ENCODE measurements at regions not wholly inside any gene's neighbourhood (a gene's known extent, or its start where the extent isn't known, plus 50 kb on each side); places are given as distances from the start of the nearest gene placed in this dataset.

DNA sequence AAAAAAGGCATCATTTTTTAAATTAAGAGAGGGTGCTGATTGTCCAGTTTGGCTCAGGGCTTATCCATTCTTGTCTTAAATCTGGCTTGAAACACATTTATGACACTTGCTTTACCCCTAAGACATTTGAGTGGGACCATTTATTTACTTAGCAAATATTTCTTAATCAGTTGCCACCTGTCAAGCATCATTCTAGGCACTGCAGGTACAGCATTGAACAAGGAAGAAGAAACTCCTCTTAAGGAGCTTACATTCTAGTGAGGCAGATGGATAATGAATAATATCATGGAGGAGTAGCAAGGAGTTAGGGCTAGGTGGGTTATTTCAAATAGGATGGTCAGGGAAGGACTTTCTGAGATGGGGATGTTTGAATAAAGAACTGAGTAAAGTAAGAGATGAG, 189.8 kb downstream of the UTRN start:
- H3K36me3 ChIP-seq (ENCODE audit: control insufficient read depth in 2 of 2, insufficient read depth in 2 of 2, low read length in 1 of 2), result peaks cover 4% of the 10 kb centered on the region in 2 donors
- no peaks in the 10 kb centered on the region for H3K4me1 ChIP-seq (ENCODE audit: control insufficient read depth in 2 of 2, insufficient read depth in 2 of 2, low read length in 1 of 2)
- H3K4me3 ChIP-seq (ENCODE audit: low read depth in 1 of 2, low read length in 2 of 2), result no peak overlapping the region
- no peaks in the 10 kb centered on the region for H3K27me3 ChIP-seq (ENCODE audit: control insufficient read depth in 1 of 2, insufficient read depth in 2 of 2, low read length in 2 of 2)
- no peaks in the 10 kb centered on the region for H3K9me3 ChIP-seq (ENCODE audit: control insufficient read depth in 2 of 2, insufficient read depth in 1 of 2, low read depth in 1 of 2, low read length in 1 of 2)
- H3K27ac ChIP-seq (ENCODE audit: low read depth in 2 of 2, low read length in 1 of 2), result no peak overlapping the region

DNA sequence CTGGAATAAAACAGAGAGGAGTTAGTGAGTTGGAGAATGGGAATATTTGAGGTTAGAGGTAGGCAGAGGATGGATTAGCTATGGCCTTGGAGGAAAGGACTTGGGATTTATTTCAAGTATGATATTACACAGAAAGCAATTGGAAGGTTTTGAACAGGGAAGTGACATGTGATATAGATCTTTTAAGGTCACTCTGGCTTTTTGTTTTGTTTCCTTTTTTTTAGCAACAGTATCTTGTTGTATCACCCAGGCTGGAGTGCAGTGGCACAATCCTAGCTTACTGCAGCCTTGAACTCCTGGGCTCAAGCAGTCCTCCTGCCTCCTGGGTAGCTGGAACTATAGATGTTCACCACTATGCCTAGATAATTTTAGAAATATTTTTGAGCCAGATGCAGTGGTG, 190.3 kb downstream of the UTRN start:
- Histone ChIP-seq H3K4me1 (ENCODE audit: control insufficient read depth in 2 of 2, insufficient read depth in 2 of 2, low read length in 1 of 2) (no peaks in the 10 kb centered on the region), H3K36me3 (ENCODE audit: control insufficient read depth in 2 of 2, insufficient read depth in 2 of 2, low read length in 1 of 2) (peaks cover 0 to 4% of the 10 kb centered on the region in 2 donors), H3K9me3 (ENCODE audit: control insufficient read depth in 2 of 2, insufficient read depth in 1 of 2, low read depth in 1 of 2, low read length in 1 of 2) (no peaks in the 10 kb centered on the region), H3K4me3 (ENCODE audit: low read depth in 1 of 2, low read length in 2 of 2) (no peak overlapping the region), H3K27ac (ENCODE audit: low read depth in 2 of 2, low read length in 1 of 2) (no peak overlapping the region), H3K27me3 (ENCODE audit: control insufficient read depth in 1 of 2, insufficient read depth in 2 of 2, low read length in 2 of 2) (no peaks in the 10 kb centered on the region)

- Histone ChIP-seq H3K9me3 (ENCODE audit: control insufficient read depth in 2 of 2, insufficient read depth in 1 of 2, low read depth in 1 of 2, low read length in 1 of 2) (no peaks in the 10 kb centered on the region), H3K4me3 (ENCODE audit: low read depth in 1 of 2, low read length in 2 of 2) (no peak overlapping the region), H3K27me3 (ENCODE audit: control insufficient read depth in 1 of 2, insufficient read depth in 2 of 2, low read length in 2 of 2) (no peaks in the 10 kb centered on the region), H3K36me3 (ENCODE audit: control insufficient read depth in 2 of 2, insufficient read depth in 2 of 2, low read length in 1 of 2) (peaks cover 0 to 4% of the 10 kb centered on the region in 2 donors), H3K27ac (ENCODE audit: low read depth in 2 of 2, low read length in 1 of 2) (no peak overlapping the region), H3K4me1 (ENCODE audit: control insufficient read depth in 2 of 2, insufficient read depth in 2 of 2, low read length in 1 of 2) (no peaks in the 10 kb centered on the region)
- WGBS, 2 donors, result 89 to 94% methylated on average over 3 of the region's 3 CpGs
Measured at GRCh38 chr6:144476286-144476685, 191.2 kb downstream of the UTRN start.

- 86 to 91% methylated on average over 1 of the region's 1 CpG for WGBS, 2 donors
- H3K27me3 ChIP-seq (ENCODE audit: control insufficient read depth in 1 of 2, insufficient read depth in 2 of 2, low read length in 2 of 2), result no peaks in the 10 kb centered on the region
- no peak overlapping the region for H3K27ac ChIP-seq (ENCODE audit: low read depth in 2 of 2, low read length in 1 of 2)
- no peaks in the 10 kb centered on the region for H3K9me3 ChIP-seq (ENCODE audit: control insufficient read depth in 2 of 2, insufficient read depth in 1 of 2, low read depth in 1 of 2, low read length in 1 of 2)
- no peak overlapping the region for H3K4me3 ChIP-seq (ENCODE audit: low read depth in 1 of 2, low read length in 2 of 2)
- peaks cover 0 to 4% of the 10 kb centered on the region in 2 donors for H3K36me3 ChIP-seq (ENCODE audit: control insufficient read depth in 2 of 2, insufficient read depth in 2 of 2, low read length in 1 of 2)
- H3K4me1 ChIP-seq (ENCODE audit: control insufficient read depth in 2 of 2, insufficient read depth in 2 of 2, low read length in 1 of 2), result no peaks in the 10 kb centered on the region
Measured at GRCh38 chr6:144477396-144477795, 192.3 kb downstream of the UTRN start.

GRCh38 chr6:144477856-144478255, 192.7 kb downstream of the UTRN start:
- Histone ChIP-seq H3K27me3 (ENCODE audit: control insufficient read depth in 1 of 2, insufficient read depth in 2 of 2, low read length in 2 of 2) (no peaks in the 10 kb centered on the region), H3K4me1 (ENCODE audit: control insufficient read depth in 2 of 2, insufficient read depth in 2 of 2, low read length in 1 of 2) (no peaks in the 10 kb centered on the region), H3K27ac (ENCODE audit: low read depth in 2 of 2, low read length in 1 of 2) (no peak overlapping the region), H3K4me3 (ENCODE audit: low read depth in 1 of 2, low read length in 2 of 2) (no peak overlapping the region), H3K9me3 (ENCODE audit: control insufficient read depth in 2 of 2, insufficient read depth in 1 of 2, low read depth in 1 of 2, low read length in 1 of 2) (no peaks in the 10 kb centered on the region), H3K36me3 (ENCODE audit: control insufficient read depth in 2 of 2, insufficient read depth in 2 of 2, low read length in 1 of 2) (peaks cover 0 to 4% of the 10 kb centered on the region in 2 donors)

- no peaks in the 10 kb centered on the region for H3K27me3 ChIP-seq (ENCODE audit: control insufficient read depth in 1 of 2, insufficient read depth in 2 of 2, low read length in 2 of 2)
- peaks cover 0 to 4% of the 10 kb centered on the region in 2 donors for H3K36me3 ChIP-seq (ENCODE audit: control insufficient read depth in 2 of 2, insufficient read depth in 2 of 2, low read length in 1 of 2)
- H3K9me3 ChIP-seq (ENCODE audit: control insufficient read depth in 2 of 2, insufficient read depth in 1 of 2, low read depth in 1 of 2, low read length in 1 of 2), result no peaks in the 10 kb centered on the region
- no peaks in the 10 kb centered on the region for H3K4me1 ChIP-seq (ENCODE audit: control insufficient read depth in 2 of 2, insufficient read depth in 2 of 2, low read length in 1 of 2)
- no peak overlapping the region for H3K4me3 ChIP-seq (ENCODE audit: low read depth in 1 of 2, low read length in 2 of 2)
- H3K27ac ChIP-seq (ENCODE audit: low read depth in 2 of 2, low read length in 1 of 2), result no peak overlapping the region
- WGBS, 2 donors, result 68 to 71% methylated on average over 5 of the region's 5 CpGs
Measured at GRCh38 chr6:144478483-144478882, 193.3 kb downstream of the UTRN start.

GRCh38 chr6:144479991-144480390, 194.9 kb downstream of the UTRN start:
- WGBS, 2 donors, result 78 to 86% methylated on average over 1 of the region's 1 CpG
- Histone ChIP-seq H3K27me3 (ENCODE audit: control insufficient read depth in 1 of 2, insufficient read depth in 2 of 2, low read length in 2 of 2) (no peaks in the 10 kb centered on the region), H3K4me3 (ENCODE audit: low read depth in 1 of 2, low read length in 2 of 2) (no peak overlapping the region), H3K27ac (ENCODE audit: low read depth in 2 of 2, low read length in 1 of 2) (no peak overlapping the region), H3K9me3 (ENCODE audit: control insufficient read depth in 2 of 2, insufficient read depth in 1 of 2, low read depth in 1 of 2, low read length in 1 of 2) (no peaks in the 10 kb centered on the region), H3K4me1 (ENCODE audit: control insufficient read depth in 2 of 2, insufficient read depth in 2 of 2, low read length in 1 of 2) (no peaks in the 10 kb centered on the region), H3K36me3 (ENCODE audit: control insufficient read depth in 2 of 2, insufficient read depth in 2 of 2, low read length in 1 of 2) (peaks cover 0 to 4% of the 10 kb centered on the region in 2 donors)

- Histone ChIP-seq H3K36me3 (ENCODE audit: control insufficient read depth in 2 of 2, insufficient read depth in 2 of 2, low read length in 1 of 2) (peaks cover 2 to 4% of the 10 kb centered on the region in 2 donors), H3K4me1 (ENCODE audit: control insufficient read depth in 2 of 2, insufficient read depth in 2 of 2, low read length in 1 of 2) (no peaks in the 10 kb centered on the region), H3K4me3 (ENCODE audit: low read depth in 1 of 2, low read length in 2 of 2) (no peak overlapping the region), H3K27ac (ENCODE audit: low read depth in 2 of 2, low read length in 1 of 2) (no peak overlapping the region), H3K27me3 (ENCODE audit: control insufficient read depth in 1 of 2, insufficient read depth in 2 of 2, low read length in 2 of 2) (no peaks in the 10 kb centered on the region), H3K9me3 (ENCODE audit: control insufficient read depth in 2 of 2, insufficient read depth in 1 of 2, low read depth in 1 of 2, low read length in 1 of 2) (no peaks in the 10 kb centered on the region)
- WGBS, 2 donors, result 63 to 68% methylated on average over 5 of the region's 5 CpGs
Measured at GRCh38 chr6:144480473-144480872, 195.3 kb downstream of the UTRN start.

DNA sequence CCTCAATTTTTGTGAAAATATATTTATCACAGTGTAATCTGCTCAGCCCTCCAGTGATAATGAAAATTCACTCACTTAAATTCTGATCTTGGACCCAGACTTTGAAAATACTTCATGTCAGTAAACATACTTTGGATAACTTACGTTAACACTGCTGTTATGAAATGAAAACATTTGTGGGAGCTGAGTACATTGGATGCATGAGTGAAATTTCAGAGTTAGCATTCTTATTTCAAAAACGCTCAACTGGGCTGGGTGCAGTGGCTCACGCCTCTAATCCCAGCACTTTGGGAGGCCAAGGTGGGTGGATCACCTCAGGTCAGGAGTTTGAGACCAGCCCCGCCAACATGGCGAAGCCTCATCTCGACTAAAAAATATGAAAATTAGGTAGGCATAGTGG, 196.4 kb downstream of the UTRN start:
- 69 to 75% methylated on average over 6 of the region's 6 CpGs for WGBS, 2 donors
- Histone ChIP-seq H3K27ac (ENCODE audit: low read depth in 2 of 2, low read length in 1 of 2) (no peak overlapping the region), H3K4me1 (ENCODE audit: control insufficient read depth in 2 of 2, insufficient read depth in 2 of 2, low read length in 1 of 2) (no peaks in the 10 kb centered on the region), H3K9me3 (ENCODE audit: control insufficient read depth in 2 of 2, insufficient read depth in 1 of 2, low read depth in 1 of 2, low read length in 1 of 2) (no peaks in the 10 kb centered on the region), H3K4me3 (ENCODE audit: low read depth in 1 of 2, low read length in 2 of 2) (no peak overlapping the region), H3K27me3 (ENCODE audit: control insufficient read depth in 1 of 2, insufficient read depth in 2 of 2, low read length in 2 of 2) (no peaks in the 10 kb centered on the region), H3K36me3 (ENCODE audit: control insufficient read depth in 2 of 2, insufficient read depth in 2 of 2, low read length in 1 of 2) (peaks cover 0 to 2% of the 10 kb centered on the region in 2 donors)

DNA sequence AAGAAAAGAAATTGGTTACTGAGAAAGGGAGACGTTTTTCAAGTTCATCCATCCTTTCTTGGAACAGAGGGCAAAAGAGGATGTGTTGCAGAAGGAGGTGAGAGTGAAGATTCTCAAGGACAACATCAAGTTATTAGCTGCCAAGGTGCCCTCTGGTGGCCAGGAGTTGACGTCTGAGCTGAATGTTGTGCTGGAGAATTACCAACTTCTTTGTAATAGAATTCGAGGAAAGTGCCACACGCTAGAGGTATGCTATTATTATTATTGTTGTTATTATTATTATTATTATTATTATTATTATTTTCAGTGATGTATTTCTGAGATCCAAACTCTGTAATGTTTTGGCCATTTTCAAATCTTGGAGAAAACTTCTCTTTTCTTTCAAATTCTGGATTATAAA, 197.0 kb downstream of the UTRN start:
- H3K36me3 ChIP-seq (ENCODE audit: control insufficient read depth in 2 of 2, insufficient read depth in 2 of 2, low read length in 1 of 2), result peaks cover 0 to 2% of the 10 kb centered on the region in 2 donors
- WGBS, 2 donors, result 5% methylated on average over 4 of the region's 4 CpGs

More for the DNA sequence above, 197.0 kb downstream of the UTRN start:
- Histone ChIP-seq H3K4me1 (ENCODE audit: control insufficient read depth in 2 of 2, insufficient read depth in 2 of 2, low read length in 1 of 2) (no peaks in the 10 kb centered on the region), H3K27me3 (ENCODE audit: control insufficient read depth in 1 of 2, insufficient read depth in 2 of 2, low read length in 2 of 2) (no peaks in the 10 kb centered on the region), H3K27ac (ENCODE audit: low read depth in 2 of 2, low read length in 1 of 2) (no peak overlapping the region), H3K4me3 (ENCODE audit: low read depth in 1 of 2, low read length in 2 of 2) (no peak overlapping the region), H3K9me3 (ENCODE audit: control insufficient read depth in 2 of 2, insufficient read depth in 1 of 2, low read depth in 1 of 2, low read length in 1 of 2) (no peaks in the 10 kb centered on the region)
